Left lung (tissue), 4 donors: ENCODE measurements at regions not wholly inside any gene's neighbourhood (a gene's known extent, or its start where the extent isn't known, plus 50 kb on each side); places are given as distances from the start of the nearest gene placed in this dataset.
A peak's percentile ranks its signal among the peaks of the same experiment; 100 is the strongest.

Experiments
- ATAC-seq: fragments of 200-7000 bp; cut with Tn5 transposase; one replicate; pipeline ENCODE4 v1.9.1; 2020; ENCODE audit warnings: moderate library complexity
- DNase-seq, 4 donors: peaks; one replicate each; pipeline ENCODE4 v3.0.0-alpha.2; 2013 to 2020
- H3K27ac ChIP-seq, 2 donors: fragments of 200-600 bp; sonication (generic) in 1 of 2; one replicate each; pipeline versions ENCODE4 v1.5.0 to v1.8.0; 2020 to 2021
- H3K27me3 ChIP-seq, 2 donors: fragments of 200-600 bp; sonication (generic) in 1 of 2; one replicate each; pipeline versions ENCODE4 v1.5.0 to v1.8.0; 2020 to 2021
- H3K36me3 ChIP-seq, 2 donors: fragments of 200-600 bp; sonication (generic) in 1 of 2; one replicate each; pipeline versions ENCODE4 v1.5.0 to v1.8.0; 2020 to 2021
- H3K4me1 ChIP-seq, 2 donors: fragments of 200-600 bp; one replicate each; pipeline ENCODE4 v1.8.0; 2021
- H3K4me3 ChIP-seq, 2 donors: fragments of 200-600 bp; sonication (generic) in 1 of 2; one replicate each; pipeline versions ENCODE4 v1.5.0 to v1.8.0; 2020 to 2021; ENCODE audit warnings: mild to moderate bottlenecking in 1 of 2
- H3K9me3 ChIP-seq, 2 donors: fragments of 200-600 bp; sonication (generic) in 1 of 2; one replicate each; pipeline versions ENCODE4 v1.5.0 to v1.8.0; 2020 to 2021
- intact Hi-C, 2 donors: fragments of 100-400 bp; cut with DNase I; formaldehyde crosslinking; loops; one replicate each; pipeline versions ENCODE4 v1.11.2 to v1.14.2; 2022
- microRNA-seq, 2 donors: library from miRNA; unstranded; fragments of <30 nt; microRNA quantifications; one replicate each; pipeline ENCODE4, GENCODE V29; 2019
- TF ChIP-seq, protein P1 (sequence below), 2 donors: fragments of 200-600 bp; sonication (generic) in 1 of 2; IDR thresholded peaks; one replicate each; pipeline versions ENCODE4 v1.5.0 to v1.8.0; 2021; ENCODE audit warnings: antibody characterized with exemption in 2 of 2
- donor health status: DM: no; HTN: yes; CAD: no.
- donor health status: DM: no; HTN: no; CAD: no.

DNA sequence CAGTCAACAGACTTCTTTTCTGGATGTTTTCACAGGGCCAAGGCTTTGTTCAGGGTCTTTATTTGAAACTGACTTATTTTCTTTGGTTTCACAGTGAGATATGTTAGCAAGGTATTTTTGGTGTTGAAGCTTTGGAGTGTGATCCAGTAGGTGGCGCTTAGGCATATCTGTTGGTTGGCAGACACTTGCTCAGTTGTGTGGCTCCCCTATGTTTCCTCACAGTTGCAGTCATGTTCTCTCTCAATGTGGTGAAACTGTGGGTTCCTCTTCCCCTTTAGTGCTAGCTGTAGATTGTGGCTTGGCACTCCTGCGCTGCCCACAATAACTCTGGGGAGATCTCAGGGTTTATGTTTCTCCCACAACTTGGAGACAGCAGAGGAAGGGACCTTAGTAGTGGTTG lies 460.8 kb downstream of the SLITRK2 start:
- TF ChIP-seq, protein P1, sequence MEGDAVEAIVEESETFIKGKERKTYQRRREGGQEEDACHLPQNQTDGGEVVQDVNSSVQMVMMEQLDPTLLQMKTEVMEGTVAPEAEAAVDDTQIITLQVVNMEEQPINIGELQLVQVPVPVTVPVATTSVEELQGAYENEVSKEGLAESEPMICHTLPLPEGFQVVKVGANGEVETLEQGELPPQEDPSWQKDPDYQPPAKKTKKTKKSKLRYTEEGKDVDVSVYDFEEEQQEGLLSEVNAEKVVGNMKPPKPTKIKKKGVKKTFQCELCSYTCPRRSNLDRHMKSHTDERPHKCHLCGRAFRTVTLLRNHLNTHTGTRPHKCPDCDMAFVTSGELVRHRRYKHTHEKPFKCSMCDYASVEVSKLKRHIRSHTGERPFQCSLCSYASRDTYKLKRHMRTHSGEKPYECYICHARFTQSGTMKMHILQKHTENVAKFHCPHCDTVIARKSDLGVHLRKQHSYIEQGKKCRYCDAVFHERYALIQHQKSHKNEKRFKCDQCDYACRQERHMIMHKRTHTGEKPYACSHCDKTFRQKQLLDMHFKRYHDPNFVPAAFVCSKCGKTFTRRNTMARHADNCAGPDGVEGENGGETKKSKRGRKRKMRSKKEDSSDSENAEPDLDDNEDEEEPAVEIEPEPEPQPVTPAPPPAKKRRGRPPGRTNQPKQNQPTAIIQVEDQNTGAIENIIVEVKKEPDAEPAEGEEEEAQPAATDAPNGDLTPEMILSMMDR (IDR thresholded peaks at IDR 0.05), result no peak
- Histone ChIP-seq H3K4me3 (no peak overlapping the region), H3K27ac (no peak overlapping the region), H3K27me3 (no peaks in the 10 kb centered on the region), H3K36me3 (no peaks in the 10 kb centered on the region), H3K9me3 (no peaks in the 10 kb centered on the region), H3K4me1 (no peaks in the 10 kb centered on the region)
- peak in 1 of 4 donors; percentile 8 for DNase-seq
- peak; percentile 25 for ATAC-seq
- intact Hi-C loops, result no loop called here

Small RNA genes in the stretch of these regions (microRNA-seq; reads per million reads assigned to microRNA genes)
- gene MIR888 (0.17 to 0.27 reads per million in 2 donors), gene MIR890 (0 reads per million in 2 donors), gene MIR891A (0.41 to 0.84 reads per million in 2 donors), gene MIR891B (0 reads per million in 2 donors), gene MIR892A (0 reads per million in 2 donors), gene MIR892B (0 to 0.41 reads per million in 2 donors), gene MIR892C (0 reads per million in 2 donors)
